ENCODE measurements at regions not wholly inside any gene's neighbourhood (a gene's known extent, or its start where the extent isn't known, plus 50 kb on each side); places are given as distances from the start of the nearest gene placed in this dataset.
"Not testable (repeated sequence)": the region's sequence is repeated elsewhere in the genome, so short reads cannot be mapped to it uniquely, and the experiment has no call there.

GRCh38 chr2:215830304-215830703, 183.0 kb downstream of the MREG start:
- no peak for DNase-seq (ENCODE audit: extremely low read depth, low read depth)
- H3K4me3 ChIP-seq (replicated peaks; ENCODE audit: low read depth, low read length) = no peak overlapping the region
- TF ChIP-seq CTCF (IDR thresholded peaks at IDR 0.05; ENCODE audit: low read depth, low read length, missing control alignments) = no peak

- H3K4me3 ChIP-seq (replicated peaks; ENCODE audit: low read depth, low read length) = no peak overlapping the region
- DNase-seq (ENCODE audit: extremely low read depth, low read depth) = no peak
- TF ChIP-seq CTCF (IDR thresholded peaks at IDR 0.05; ENCODE audit: low read depth, low read length, missing control alignments) = no peak
Observed at GRCh38 chr2:215829261-215829660, 184.1 kb downstream of the MREG start.

GRCh38 chr2:215828528-215829184, 184.7 kb downstream of the MREG start:
- peak; percentile 65 for TF ChIP-seq CTCF (IDR thresholded peaks at IDR 0.05; ENCODE audit: low read depth, low read length, missing control alignments)
- DNase-seq (ENCODE audit: extremely low read depth, low read depth) = peak; percentile 37
- H3K4me3 ChIP-seq (replicated peaks; ENCODE audit: low read depth, low read length) = no peak overlapping the region

- no peak overlapping the region for H3K4me3 ChIP-seq (replicated peaks; ENCODE audit: low read depth, low read length)
- no peak for TF ChIP-seq CTCF (IDR thresholded peaks at IDR 0.05; ENCODE audit: low read depth, low read length, missing control alignments)
- no peak for DNase-seq (ENCODE audit: extremely low read depth, low read depth)
Observed at GRCh38 chr2:215826838-215827441, 186.4 kb downstream of the MREG start.

GRCh38 chr2:215826376-215826775, 187.0 kb downstream of the MREG start:
- no peak overlapping the region for H3K4me3 ChIP-seq (replicated peaks; ENCODE audit: low read depth, low read length)
- DNase-seq (ENCODE audit: extremely low read depth, low read depth) = no peak
- no peak for TF ChIP-seq CTCF (IDR thresholded peaks at IDR 0.05; ENCODE audit: low read depth, low read length, missing control alignments)

GRCh38 chr2:215825707-215826106, 187.6 kb downstream of the MREG start:
- TF ChIP-seq CTCF (IDR thresholded peaks at IDR 0.05; ENCODE audit: low read depth, low read length, missing control alignments) = no peak
- H3K4me3 ChIP-seq (replicated peaks; ENCODE audit: low read depth, low read length) = no peak overlapping the region

GRCh38 chr2:215821298-215821697, 192.1 kb downstream of the MREG start:
- H3K4me3 ChIP-seq (replicated peaks; ENCODE audit: low read depth, low read length); DNase-seq (ENCODE audit: extremely low read depth, low read depth): not testable (repeated sequence)

More at GRCh38 chr2:215825707-215826106, 187.6 kb downstream of the MREG start:
- no peak for DNase-seq (ENCODE audit: extremely low read depth, low read depth)

- DNase-seq (ENCODE audit: extremely low read depth, low read depth); H3K4me3 ChIP-seq (replicated peaks; ENCODE audit: low read depth, low read length): not testable (repeated sequence)
Observed at GRCh38 chr2:215819713-215820112, 193.6 kb downstream of the MREG start.
